ENCODE measurements at regions not wholly inside any gene's neighbourhood (a gene's known extent, or its start where the extent isn't known, plus 50 kb on each side); places are given as distances from the start of the nearest gene placed in this dataset.
"Not testable (repeated sequence)": the region's sequence is repeated elsewhere in the genome, so short reads cannot be mapped to it uniquely, and the experiment has no call there.

- no peak for TF ChIP-seq CTCF (IDR thresholded peaks at IDR 0.05; ENCODE audit: low read depth, low read length)
- H3K4me3 ChIP-seq (ENCODE audit: low read depth, low read length), result no peak overlapping the region
Measured at GRCh38 chr12:25886396-25886795, 72.1 kb upstream of the RASSF8 start.

GRCh38 chr12:25887367-25887766 lies 71.1 kb upstream of the RASSF8 start:
- no peak overlapping the region for H3K4me3 ChIP-seq (ENCODE audit: low read depth, low read length)
- TF ChIP-seq CTCF (IDR thresholded peaks at IDR 0.05; ENCODE audit: low read depth, low read length), result no peak

GRCh38 chr12:25889185-25889584 lies 69.3 kb upstream of the RASSF8 start:
- TF ChIP-seq CTCF (IDR thresholded peaks at IDR 0.05; ENCODE audit: low read depth, low read length), result no peak
- H3K4me3 ChIP-seq (ENCODE audit: low read depth, low read length), result no peak overlapping the region

GRCh38 chr12:25891095-25891494 lies 67.4 kb upstream of the RASSF8 start:
- not testable (repeated sequence) for H3K4me3 ChIP-seq (ENCODE audit: low read depth, low read length)

- no peak for TF ChIP-seq CTCF (IDR thresholded peaks at IDR 0.05; ENCODE audit: low read depth, low read length)
- no peak overlapping the region for H3K4me3 ChIP-seq (ENCODE audit: low read depth, low read length)
Measured at GRCh38 chr12:25894759-25895158, 63.7 kb upstream of the RASSF8 start.

GRCh38 chr12:25896981-25897380 lies 61.5 kb upstream of the RASSF8 start:
- no peak for TF ChIP-seq CTCF (IDR thresholded peaks at IDR 0.05; ENCODE audit: low read depth, low read length)
- H3K4me3 ChIP-seq (ENCODE audit: low read depth, low read length), result no peak overlapping the region

- no peak overlapping the region for H3K4me3 ChIP-seq (ENCODE audit: low read depth, low read length)
- TF ChIP-seq CTCF (IDR thresholded peaks at IDR 0.05; ENCODE audit: low read depth, low read length), result no peak
Measured at GRCh38 chr12:25903603-25904245, 54.8 kb upstream of the RASSF8 start.

- no peak overlapping the region for H3K4me3 ChIP-seq (ENCODE audit: low read depth, low read length)
- no peak for TF ChIP-seq CTCF (IDR thresholded peaks at IDR 0.05; ENCODE audit: low read depth, low read length)
Measured at GRCh38 chr12:25904442-25904841, 54.0 kb upstream of the RASSF8 start.
